ENCODE measurements at regions not wholly inside any gene's neighbourhood (a gene's known extent, or its start where the extent isn't known, plus 50 kb on each side); places are given as distances from the start of the nearest gene placed in this dataset.

DNA sequence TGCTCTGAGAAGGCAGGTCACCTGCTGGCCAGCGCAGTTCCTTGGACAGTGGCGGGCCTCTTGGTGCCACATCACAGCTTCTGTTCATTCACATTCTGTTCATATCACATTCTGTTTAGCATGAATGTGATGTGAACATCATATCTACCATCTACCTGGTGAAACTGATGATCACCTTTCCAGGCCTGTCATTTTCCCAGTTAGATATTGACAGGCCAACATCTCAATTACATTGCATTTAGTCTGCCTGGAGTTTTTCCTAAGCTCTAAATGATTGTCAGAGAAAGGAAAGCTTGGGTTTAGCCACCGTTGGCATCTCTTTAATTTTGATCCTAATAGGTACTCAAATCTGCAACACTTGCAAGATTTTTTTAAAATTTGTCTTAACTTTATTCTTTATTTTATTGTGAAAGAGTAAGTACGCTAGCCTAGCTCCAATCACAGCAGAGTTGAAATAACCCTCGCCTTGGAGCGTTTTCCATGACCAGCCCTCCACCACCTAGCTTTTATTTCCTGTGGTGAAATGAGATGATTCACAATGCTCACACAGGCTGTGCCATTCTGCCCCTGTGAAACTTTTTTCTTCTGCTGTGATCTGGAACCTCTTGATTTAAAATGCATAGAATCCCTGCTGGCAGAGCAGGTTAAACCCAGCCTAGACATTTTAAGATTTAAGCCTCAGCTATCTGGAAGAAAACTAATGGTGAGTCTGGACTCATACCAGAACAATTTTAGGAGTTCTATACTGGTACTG lies 225.0 kb downstream of the ESM1 start:
- TF ChIP-seq, protein P1, sequence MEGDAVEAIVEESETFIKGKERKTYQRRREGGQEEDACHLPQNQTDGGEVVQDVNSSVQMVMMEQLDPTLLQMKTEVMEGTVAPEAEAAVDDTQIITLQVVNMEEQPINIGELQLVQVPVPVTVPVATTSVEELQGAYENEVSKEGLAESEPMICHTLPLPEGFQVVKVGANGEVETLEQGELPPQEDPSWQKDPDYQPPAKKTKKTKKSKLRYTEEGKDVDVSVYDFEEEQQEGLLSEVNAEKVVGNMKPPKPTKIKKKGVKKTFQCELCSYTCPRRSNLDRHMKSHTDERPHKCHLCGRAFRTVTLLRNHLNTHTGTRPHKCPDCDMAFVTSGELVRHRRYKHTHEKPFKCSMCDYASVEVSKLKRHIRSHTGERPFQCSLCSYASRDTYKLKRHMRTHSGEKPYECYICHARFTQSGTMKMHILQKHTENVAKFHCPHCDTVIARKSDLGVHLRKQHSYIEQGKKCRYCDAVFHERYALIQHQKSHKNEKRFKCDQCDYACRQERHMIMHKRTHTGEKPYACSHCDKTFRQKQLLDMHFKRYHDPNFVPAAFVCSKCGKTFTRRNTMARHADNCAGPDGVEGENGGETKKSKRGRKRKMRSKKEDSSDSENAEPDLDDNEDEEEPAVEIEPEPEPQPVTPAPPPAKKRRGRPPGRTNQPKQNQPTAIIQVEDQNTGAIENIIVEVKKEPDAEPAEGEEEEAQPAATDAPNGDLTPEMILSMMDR (IDR thresholded peaks at IDR 0.05) = no peak
- no peak for TF ChIP-seq POLR2A (IDR thresholded peaks at IDR 0.05)
